RKO (cell line): ENCODE measurements at regions not wholly inside any gene's neighbourhood (a gene's known extent, or its start where the extent isn't known, plus 50 kb on each side); places are given as distances from the start of the nearest gene placed in this dataset.

Source experiments
- DNase-seq: peaks from one replicate; pipeline ENCODE4 v3.0.0-alpha.2; 2016; ENCODE audit warnings: low spot score

DNA sequence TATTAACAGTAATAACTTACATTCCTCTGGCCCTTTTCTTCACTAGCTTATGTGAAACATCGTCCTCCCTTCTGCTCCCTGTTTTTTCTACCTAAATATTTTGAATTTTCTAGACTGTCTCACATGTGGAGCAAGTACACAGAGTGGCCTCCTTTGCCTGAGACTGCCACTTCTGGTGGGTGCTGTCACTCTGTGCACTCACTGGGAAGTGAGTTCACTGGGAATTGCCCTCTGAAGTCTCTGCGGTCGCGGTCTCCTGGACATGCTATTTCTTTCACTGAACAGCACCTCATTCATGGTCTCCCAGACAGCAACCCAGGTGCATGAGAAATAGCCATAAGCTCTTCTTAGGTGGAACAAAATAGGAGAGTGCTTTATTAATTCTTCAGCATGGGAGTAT lies 1179.7 kb upstream of the ADGRL3 start:
- DNase-seq = no peak

DNA sequence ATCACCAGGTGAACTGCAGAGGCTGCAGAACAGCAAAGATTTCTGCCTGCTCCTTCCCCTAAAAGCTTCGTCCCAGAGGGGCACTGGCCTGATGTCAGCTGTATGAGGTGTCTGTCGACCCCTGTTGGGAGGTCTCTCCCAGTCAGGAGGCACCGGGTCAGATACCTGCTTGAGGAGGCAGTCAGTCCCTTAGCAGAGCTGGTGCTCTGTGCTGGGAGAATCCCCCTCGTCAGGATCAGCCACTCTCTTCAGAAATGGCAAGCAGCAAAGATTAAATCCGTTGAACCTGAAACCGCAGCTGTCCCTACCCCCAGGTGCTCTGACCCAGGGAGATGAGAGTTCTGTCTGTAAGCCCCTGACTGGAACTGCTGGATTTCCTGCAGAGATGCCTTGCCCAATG lies 1166.3 kb upstream of the ADGRL3 start:
- DNase-seq = no peak

DNA sequence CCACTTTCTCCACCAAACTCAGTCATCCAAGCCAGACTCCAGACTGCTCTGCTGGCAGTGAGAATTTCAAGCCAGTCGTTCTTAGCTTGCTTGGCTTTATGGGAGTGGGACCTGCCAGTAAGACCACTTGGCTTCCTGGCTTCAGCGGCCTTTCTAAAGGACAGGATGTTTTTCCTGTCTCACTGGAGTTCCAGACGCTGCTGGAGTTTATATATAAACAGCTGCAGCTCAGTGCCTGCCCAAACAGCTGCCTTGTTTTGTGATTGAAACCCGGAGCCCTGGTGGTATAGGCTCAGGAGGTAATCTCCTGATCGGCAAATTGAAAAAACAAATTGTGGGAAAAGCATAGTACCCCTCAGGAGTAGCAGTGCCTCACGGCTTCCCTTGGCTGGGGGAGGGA lies 1165.8 kb upstream of the ADGRL3 start:
- no peak for DNase-seq

DNA sequence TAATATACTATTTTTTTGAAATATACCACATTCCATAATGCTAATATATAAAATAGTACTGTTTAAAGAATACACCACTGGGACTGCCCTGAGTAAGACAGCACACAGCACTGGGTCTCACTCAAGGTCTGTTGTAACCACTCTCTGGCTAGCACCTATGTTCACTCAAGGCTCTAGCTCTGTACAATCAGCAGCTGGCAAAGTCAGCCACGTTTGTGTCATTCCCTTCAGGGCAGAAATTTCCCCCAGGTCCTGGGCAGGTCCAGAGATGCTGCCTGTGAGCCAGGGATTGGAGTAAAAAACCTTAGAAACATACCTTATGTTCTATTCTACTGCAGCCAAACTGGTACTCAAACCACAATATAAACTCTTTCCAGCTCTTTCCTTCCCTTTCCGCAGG lies 1160.2 kb upstream of the ADGRL3 start:
- DNase-seq = no peak

DNA sequence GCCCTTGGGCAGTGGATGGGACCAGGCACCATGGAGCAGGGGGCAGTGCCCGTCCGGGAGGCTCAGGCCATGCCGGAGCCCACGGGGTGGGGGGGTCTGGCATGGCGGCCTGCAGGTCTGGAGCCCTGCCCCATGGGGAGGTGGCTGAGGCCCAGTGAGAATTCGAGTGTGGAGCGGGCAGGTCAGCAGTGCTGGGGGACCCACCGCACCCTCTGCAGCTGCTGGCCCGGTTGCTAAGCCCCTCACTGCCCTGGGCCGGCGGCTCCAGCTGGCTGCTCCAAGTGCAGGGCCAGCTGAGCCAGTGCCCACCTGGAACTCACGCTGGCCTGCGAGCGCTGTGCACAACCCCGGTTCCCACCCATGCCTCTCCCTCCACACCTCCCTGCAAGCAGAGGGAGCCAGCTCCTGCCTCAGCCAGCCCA lies 1157.9 kb upstream of the ADGRL3 start:
- DNase-seq = no peak

DNA sequence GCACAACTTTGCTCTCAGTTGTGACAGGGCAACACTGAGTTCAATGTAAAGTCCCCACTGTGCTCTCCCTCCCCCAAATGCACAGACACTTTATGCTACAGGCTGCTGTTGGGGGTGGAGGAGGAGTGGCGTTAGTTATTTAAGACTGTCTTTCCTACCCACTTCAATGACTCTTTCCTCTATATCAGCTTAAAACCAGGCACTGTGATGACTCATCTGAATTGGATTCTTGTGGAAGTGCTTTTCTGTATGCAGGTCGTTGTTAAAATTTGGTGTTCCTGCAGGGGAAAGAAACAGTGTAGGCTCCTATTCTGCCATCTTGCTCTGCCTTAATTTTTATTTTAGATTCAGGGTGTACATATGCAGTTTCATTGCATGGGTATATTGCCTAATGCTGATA lies 1157.2 kb upstream of the ADGRL3 start:
- DNase-seq = peak; percentile 55

DNA sequence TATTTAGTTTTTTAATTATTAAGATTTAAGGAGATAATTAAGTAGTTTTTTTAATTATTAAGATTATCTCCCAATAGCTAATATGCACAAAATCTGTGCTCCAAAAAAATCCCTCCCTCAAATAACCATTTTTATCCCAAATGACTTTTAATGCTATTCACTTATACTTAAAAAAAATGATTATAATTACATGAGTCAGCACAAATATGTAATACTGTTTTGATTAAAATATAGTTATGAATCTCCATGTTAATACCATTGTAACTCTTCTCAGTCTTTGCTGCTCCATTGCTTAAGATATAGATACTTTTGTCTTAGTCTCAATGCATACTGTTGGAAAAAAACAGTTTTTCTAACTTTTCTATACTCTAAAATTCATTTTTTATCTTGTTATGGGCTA lies 1121.1 kb upstream of the ADGRL3 start:
- DNase-seq = no peak

DNA sequence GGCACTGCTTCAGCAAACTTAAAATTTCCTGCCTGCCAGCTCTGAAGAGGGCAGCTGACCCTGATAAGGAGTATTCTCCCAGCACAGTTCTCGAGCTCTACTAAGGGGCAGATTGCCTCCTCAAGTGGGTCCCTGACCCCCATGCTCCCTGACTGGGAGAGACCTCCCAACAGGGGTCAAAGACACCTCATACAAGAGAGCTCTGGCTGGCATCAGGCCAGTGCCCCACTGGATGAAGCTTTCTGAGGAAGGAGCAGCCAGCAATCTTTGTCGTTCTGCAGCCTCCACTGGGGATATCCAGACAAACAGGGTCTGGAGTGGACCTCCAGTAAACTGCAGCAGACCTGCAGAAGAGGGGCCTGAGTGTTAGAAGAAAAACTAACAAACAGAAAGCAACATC lies 1118.3 kb upstream of the ADGRL3 start:
- DNase-seq = no peak

DNA sequence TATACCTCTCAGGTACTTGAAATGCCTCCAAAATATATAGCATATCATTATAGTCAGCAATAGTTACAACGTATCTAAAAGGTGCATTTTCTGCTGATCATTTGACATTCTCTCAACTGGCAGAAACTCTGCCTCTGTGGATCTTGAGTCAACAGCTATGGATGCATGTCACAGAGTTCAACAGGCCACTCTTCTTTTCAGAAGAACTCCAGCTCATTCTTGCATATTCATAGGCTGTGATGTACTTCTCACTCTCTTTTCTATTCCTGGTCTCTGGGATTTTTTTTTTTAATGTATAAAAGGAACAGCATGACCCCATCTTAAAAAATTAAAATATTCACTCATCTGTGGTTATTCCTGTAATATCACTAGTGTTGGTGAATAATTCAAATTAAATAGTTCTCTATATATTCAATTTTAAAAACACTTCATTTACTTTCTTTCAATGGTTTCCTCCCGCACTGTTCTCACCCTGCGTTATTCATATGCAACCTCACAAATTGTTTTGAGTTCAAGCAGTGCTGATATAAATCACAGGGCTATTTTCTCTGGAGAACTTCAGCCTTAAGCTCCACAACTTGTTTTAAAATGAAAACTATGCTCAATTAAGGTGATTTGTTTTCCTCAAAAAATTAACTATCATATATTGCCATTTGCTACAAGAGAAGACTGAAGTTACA lies 1111.2 kb upstream of the ADGRL3 start:
- no peak for DNase-seq

DNA sequence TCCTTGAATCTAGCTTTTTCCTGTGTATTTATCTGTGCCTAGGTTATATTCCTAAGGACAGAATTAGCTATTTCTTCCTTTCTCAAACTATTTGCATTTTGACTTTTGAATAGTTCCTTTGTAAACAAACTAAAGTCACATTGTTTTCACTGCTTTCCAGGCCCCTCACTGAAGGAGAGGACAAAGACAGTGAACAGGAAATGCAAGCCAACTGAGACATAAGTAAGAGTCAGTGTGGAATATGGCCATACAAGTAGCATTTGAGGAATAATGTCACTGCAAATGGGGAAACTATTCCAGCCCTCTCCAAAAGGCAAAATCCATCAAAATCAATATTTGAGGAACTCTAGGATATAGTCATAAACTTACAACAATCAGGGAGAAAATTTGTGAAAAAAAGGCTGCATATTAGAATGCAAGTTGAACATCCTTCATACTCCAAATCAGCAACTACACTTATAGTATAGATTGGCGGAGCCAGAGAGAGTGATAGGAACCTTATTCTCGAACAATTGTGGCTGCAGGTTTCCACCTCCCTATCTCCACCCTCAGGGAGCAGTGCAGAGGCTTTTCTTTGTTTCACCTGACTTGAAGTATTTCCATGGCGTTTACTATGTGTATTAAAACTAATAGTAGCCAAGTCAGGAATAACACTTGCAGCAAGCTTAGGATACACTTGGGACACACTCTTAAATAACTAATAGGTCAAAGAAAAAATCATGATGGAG lies 1110.4 kb upstream of the ADGRL3 start:
- no peak for DNase-seq

DNA sequence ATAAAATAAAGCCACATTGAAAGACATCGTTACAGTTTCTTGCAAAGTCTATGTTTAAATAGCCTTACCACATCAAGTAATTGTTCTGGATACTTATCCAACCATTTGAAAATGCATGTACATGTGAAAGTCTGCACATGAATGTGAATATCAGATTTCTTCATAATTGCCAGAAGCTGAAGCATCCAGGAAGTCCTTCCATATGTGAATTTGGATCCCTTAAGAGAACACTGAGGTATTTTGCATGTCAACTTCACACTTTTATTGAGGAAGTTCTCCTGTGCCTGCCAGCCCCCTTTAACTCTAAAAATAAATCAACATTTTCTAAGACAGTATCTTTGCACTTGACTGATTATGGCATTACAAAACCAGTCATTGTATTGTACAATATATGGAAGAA lies 1103.5 kb upstream of the ADGRL3 start:
- DNase-seq = no peak

DNA sequence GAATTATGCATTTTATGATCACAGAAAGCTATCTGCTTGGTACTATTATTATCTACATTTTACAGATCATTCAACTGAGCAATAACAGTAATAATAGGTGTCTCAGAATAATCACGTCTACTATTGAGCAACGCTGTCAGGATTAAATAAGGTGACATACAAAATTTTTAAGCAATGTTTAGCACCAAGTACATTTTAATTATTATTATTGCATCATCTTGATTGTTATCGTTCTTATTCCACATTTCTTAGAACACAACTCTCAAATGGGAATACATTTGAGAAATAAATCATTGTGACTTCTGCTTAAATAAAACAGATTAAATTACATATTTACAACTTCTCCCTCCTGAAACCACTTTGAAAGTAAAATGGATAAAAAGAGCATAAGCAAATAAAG lies 1083.5 kb upstream of the ADGRL3 start:
- DNase-seq = no peak

DNA sequence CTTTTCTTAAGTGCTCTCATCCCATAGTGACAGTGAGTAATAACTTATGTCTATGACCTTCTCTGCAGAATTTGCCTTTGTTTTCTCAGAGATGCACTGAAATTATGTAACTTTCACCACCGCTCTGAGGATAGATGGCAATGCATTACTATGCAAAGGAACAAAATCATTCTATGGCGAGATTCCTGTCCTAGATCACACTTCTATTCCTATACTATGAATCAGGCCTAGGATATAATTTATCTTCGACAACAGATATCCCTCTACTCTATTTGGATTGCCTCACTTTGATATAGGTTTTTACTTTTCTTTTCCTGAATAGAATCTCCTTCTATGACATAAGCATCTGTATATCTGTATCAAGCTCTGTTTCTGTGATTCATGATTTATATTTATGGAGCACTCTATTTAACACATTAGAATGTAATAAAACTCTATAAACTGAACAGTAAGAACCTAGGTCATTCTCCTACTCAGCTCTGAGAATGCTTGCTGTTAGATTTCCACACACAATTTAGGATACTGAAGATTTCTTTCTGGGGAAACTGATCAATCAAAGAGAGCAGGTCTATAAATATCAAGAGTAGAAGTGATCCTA lies 1082.3 kb upstream of the ADGRL3 start:
- DNase-seq = no peak

DNA sequence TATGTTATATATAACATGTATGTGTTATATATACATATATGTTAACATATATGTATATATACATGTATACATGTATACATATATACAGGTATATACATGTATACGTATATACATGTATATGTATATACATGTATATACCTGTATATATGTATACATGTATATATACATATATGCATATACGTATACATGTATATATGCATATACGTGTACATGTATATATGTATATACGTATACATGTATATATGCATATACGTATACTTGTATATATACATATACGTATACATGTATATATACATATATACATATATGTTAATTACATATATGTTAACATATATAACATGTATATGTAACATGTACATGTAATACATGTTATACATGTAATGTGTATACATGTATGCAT lies 1077.3 kb upstream of the ADGRL3 start:
- no peak for DNase-seq

DNA sequence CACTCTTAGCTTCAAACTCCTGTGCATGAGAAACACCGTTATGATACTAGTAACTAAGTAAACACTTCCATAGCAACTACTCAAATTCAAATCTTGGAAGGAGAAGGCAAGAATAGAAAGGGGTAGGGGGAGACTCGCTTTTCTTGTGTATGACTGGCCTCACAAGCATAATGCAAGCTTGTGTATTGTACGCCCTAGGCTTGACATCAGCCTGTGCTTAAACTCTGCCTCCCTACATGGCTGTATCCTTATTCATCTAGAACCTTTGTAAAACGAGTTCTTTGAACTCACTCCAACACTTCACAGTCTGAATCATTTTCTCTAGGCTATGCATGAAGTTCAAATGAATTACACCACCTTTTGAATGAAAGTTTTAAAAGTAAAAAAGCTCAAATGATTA lies 1071.2 kb upstream of the ADGRL3 start:
- DNase-seq = no peak

DNA sequence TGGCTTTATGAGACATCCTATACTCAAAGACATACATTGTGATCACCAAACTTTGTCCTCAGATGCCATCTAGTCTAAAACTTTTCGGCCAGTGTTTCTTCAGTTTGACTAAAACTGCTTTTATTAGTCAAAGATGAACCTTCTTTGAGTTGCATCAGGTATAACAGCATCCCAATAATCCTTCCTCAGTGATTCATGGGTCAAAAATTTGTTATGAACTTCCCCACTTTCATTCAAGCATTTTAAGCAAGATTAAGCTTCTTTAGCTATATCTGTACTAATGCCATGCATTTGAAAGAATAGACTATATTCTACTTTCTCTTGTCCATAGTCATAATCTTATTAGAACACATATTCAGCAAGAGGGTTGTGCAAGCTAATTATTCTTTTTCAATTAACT lies 1070.4 kb upstream of the ADGRL3 start:
- no peak for DNase-seq

DNA sequence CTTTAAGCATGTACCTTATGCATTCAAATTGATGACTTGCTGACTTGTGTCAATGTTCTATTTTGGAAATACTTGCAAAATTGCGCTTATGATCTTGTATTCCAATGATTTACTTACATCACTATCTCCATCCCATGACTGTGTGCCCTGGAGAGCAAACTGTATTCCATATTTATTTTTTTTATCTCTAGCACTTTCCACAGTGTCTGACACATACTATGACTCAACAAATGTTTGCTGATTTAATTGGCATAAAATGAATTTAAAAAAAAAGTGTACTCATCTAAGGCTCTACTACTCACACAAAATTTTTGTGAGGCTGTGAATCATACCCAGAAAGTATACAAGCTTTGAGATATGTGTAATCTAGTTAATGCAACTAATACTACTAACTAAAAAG lies 1066.8 kb upstream of the ADGRL3 start:
- peak; percentile 84 for DNase-seq

DNA sequence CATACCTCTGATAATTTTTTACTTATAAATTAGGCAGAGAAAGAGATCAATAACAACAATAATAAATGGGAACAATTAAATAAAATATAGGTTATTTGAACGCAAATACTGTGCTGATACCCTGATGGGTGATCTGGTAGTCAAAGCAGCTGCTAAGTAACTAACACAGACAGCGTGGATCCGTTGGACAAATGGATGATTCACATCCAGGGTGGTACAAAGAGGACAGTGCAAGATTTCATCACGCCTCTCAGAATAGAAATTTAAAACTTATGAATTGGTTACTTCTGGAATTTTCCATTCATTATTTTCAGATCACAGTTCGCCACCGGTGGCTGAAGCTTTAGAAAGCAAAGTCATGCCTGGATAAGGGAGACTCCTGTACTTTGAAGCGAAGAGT lies 1066.0 kb upstream of the ADGRL3 start:
- no peak for DNase-seq

DNA sequence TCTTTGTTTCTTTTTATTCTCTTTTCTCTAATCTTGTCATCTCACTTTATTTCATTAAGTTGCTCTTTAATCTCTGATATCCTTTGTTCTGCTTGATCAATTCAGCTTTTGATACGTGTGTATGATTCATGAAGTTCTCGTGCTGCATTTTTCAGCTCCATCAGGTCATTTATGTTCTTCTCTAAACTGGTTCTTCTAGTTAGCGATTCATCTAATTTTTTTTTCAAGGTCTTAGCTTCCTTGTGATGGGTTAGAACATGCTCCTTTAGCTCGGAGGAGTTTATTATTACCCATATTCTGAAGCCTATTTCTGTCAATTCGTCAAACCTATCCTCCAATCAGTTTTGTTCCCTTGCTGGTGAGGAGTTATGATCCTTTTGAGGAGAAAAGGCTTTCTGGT lies 1045.0 kb upstream of the ADGRL3 start:
- no peak for DNase-seq

DNA sequence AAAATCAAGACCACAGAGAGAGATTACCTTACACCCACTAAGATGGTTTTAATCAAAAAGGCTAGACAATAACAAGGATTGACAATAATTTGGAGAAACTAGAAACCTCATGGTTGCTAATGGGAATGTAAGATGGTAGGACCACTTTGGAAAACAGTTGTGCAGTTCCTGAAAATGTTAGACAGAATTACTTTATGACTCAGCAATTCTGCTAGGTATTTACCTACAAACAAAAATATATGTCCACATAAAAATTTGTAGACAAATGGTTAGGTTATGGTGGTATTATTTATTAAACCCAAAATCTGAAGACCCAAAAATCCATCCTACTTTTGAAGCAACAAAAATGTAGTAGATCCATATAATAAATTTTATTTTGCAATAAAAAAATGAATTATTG lies 1027.0 kb upstream of the ADGRL3 start:
- no peak for DNase-seq

DNA sequence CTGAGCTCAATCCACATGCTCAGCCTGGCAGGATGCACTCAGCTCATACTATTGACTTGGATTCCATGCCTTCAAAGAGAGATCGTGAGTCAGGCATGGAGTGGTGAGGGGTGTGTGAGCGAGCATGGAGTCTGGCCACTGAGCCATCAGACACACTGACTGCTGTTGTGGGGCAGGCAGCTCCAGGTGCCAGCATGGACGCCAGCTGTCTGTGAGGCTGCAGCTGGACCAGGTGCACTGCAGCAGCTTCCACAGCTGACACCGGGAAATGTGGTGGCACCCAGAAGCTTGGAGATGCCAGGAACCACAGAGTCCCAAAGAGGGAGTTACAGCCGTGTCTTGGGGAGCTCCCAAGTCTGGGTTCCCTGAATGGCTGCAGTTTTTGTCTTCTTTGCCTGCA lies 1026.4 kb upstream of the ADGRL3 start:
- DNase-seq = no peak

DNA sequence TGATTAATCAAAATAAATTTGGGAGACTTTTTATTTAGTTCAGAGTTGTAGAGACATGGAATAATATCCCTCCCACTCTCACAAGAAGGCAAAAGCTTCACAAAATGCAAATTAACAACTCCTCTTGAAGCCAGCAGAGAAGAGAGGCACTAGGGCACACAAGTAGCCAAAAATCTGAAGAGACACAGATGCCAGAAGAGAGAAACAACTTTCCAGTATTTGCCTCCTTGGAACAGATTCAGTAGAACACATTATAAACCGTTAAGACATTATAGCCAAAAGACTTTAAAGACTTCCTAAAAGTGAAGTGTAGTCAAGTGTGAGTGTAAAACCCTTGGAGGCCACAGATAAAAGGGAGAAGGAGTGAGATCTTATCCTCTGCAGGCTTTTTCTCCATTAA lies 1024.9 kb upstream of the ADGRL3 start:
- no peak for DNase-seq

DNA sequence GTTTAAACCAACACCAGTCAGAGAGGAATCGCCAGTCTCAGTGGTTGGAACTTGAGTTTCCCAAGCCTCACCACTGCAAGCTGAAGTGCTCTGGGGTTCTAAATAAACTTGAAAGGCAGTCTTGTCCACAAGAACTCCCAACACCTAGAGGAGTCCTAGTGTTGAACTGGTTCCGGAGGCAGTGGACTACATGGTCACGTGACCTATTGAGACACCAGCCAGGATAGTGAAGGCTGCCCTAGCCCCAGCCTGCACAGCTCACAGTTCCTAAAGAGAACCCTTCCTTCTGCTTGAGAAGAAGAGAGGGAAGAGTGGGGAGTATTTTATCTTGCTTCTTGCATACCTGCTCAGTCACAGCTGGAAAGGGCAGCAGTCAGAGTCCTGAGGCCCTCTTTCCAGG lies 1012.7 kb upstream of the ADGRL3 start:
- no peak for DNase-seq

DNA sequence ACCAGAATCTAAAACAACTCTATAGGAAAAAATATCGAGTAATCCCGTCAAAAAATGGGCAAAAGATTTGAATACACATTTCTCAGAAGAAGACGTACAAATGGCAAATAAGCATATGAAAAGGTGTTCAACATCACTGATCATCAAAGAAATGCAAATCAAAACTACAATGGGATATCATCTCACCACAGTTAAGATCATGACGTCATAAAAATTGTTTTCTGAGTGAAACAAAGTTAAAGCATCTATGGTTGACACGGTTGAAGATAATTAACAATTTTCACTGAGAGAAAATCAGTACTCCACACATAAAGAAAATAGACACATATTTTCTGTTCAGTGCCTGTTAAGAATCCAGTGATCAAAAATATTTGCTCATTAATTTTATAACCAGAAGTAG lies 1010.8 kb upstream of the ADGRL3 start:
- no peak for DNase-seq
